ENCODE measurements at regions not wholly inside any gene's neighbourhood (a gene's known extent, or its start where the extent isn't known, plus 50 kb on each side); places are given as distances from the start of the nearest gene placed in this dataset.
"Not testable (repeated sequence)": the region's sequence is repeated elsewhere in the genome, so short reads cannot be mapped to it uniquely, and the experiment has no call there.

DNA sequence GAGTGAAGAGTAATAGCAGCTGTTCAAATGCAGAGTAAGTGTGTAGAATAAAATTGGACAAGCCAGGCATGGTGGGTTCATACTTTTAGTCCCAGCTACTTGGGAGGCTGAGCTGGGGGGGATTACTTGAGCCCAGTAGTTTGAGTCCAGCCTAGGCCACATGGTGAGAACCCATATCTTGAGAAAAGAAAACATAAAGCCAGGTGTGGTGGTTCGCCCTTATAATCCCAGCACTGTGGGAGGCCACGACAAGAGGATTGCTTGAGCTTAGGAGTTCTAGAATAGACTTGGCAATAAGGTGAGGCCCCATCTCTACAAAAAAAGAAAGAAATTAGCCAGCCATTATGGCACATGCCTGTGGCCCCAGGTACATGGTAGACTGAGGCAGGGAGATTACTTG is 1241.1 kb downstream of the UQCRFS1 start:
- no peak for DNase-seq

DNA sequence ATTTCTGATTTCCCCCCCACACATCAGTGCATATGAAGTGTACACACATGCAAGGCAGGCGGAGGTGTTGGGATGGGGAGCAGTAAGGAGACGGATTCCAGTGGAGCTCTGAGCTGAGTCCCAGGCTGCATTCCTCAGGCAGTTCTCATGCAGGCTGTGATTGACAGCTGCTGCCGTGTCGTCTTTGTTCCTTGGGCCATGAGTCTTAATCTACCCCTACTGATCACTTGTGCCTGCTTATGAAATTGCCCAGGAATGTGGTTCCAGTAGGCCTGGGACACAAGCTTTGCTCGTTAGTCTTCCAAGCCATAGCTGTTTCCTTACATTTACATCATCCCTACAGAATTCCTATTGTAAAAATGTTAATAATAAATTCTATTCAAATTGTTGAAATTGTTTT is 1241.9 kb downstream of the UQCRFS1 start:
- DNase-seq = no peak

DNA sequence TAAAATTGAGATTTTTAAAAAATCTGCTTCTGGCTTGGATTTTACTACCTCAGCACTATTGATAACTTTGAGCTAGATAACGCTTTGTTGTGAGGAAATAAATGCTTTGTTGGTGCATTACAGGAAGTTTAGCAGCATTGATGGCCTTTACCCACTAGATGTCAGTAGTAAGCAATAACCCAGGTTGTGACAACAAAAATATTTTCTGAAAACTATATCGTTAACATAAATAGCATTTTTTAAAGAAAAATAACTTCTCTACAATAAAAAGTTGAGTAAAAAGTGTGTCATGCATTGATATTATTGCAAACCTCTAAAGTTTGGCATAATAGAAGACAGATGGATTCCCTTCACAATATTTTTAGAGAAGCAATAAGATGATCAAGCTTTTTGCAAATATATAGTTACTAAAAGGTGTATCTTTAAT is 1246.5 kb downstream of the UQCRFS1 start:
- no peak for DNase-seq

DNA sequence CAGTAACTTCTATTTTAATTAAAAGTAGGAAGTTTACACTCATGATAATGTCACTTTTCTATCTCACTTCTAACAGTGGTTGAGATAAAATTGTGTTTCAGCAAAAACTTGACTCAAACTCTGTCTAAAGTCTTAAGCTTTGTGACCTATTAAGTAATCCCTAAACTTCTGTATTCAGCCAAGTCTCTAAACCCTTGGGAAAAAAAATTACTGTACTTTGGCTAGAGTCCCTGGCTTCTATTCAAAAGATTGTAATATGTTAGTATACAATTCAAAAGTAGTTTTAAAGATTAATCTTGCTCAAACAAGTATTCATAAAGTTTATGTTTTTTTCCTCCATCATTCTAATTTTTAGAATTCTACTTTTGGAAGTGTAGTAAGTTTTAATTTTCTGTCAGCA is 1248.8 kb downstream of the UQCRFS1 start:
- DNase-seq = no peak

DNA sequence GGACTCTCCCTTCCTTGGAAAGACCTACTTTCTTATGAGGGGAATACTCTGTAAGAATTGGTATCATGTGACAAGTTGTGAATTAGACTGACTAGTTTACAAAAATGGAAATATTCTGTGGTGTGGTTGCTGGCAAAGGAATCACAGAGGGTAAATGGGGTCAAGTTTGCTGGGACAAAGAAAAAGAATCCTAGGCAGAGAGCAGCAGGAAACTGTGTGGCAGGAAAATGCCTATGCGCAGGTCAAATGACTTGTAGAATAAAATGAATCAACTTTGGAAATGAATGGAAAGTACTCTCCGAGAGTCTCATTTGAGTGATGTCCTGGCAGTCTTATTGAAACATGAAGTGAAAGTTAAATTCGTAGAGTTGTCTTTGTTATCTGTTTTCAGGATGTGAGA is 1250.7 kb downstream of the UQCRFS1 start:
- no peak for DNase-seq

DNA sequence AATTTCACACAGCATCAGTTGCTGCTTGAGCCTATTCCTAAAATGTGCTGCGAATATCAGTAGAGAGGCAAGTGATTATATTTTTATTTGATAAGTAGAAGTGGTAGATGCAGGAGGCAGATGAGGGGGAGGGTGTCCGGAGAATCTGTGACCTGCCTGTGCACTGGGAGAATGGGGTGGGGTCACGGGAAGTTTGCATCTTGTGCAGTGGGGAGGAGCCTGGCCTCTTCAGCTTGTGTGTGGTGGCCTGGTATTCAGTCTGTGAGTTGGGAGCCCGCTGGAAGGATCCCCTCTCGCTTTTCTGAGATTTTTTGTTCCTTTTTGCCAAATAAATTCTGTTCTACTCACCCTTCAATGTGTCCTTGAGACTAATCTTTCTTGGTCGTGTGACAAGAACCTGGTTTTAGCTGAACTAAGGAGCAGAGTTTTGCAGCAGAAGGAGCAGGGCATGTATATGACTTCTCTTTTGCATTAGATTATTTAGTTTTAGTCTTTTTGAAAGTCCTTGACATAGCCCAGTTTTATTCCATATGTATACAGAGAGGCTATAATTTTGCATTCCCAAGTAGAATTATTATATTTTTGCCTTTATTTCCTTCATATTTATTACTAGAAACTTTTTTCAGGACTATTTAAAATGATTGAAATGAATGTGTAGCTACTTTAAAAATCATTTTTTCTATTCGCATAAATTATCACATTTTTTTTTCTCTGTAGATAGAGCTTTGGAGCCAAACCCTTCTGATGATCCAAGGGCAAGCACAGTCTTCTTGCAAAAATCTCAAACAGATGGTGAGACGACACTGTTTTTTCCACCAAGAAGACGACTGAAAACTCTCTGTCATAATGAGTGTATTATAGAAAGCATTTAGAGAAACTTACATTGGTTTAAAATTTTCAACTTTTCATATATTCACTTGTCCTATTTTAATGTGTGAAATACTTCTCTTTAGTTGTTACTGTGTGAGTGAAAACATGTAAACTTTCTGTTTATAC is 1257.2 kb downstream of the UQCRFS1 start:
- no peak for DNase-seq

DNA sequence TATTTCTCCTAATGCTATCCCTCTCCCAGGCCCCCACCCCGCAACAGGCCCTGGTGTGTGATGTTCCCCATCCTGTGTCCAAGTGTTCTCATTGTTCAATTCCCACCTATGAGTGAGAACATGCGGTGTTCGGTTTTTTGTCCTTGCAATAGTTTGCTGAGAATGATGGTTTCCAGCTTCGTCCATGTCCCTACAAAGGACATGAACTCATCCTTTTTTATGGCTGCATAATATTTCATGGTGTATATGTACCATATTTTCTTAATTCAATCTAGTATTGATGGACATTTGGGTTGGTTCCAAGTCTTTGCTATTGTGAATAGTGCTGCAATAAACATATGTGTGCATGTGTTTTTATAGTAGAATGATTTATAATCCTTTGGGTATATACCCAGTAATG is 1270.3 kb downstream of the UQCRFS1 start:
- not testable (repeated sequence) for DNase-seq

DNA sequence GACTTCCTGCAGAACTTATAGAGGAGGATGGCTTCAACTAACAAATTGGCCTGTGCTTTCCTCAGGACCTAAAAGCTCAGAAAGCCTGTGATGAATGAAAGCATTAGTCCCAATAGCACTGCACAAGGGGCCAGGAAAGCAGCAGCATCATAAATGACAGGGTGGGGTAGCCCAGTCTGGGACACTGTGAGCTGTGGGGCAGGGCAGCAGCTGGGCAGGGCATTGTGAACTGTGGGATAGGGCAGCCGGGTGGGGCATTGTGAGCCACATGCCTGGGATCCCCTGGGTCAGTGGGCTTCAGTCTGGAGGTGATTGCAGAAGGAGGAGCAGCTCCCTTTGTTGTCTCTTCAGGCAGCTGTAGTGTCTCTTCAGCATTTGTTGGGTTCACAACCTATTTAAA is 1276.8 kb downstream of the UQCRFS1 start:
- no peak for DNase-seq

DNA sequence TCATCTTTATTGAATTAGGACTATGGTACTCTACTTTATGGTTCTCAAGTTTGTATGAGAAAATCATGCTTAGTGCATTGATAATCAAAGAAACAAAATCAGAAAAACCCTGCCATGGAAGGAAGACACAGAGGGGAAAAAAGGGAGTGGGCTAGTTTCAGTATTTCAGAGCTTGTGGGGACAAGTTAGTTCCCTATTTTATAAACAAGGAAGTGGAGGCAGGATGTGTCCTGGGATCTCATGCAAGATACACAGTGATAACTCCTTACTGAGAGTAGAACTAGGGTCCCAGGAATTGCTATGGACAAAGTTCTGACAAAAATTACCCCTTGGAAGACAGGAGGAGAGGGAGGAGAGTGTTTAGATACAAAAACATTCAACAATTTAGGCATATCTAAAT is 1277.3 kb downstream of the UQCRFS1 start:
- no peak for DNase-seq

DNA sequence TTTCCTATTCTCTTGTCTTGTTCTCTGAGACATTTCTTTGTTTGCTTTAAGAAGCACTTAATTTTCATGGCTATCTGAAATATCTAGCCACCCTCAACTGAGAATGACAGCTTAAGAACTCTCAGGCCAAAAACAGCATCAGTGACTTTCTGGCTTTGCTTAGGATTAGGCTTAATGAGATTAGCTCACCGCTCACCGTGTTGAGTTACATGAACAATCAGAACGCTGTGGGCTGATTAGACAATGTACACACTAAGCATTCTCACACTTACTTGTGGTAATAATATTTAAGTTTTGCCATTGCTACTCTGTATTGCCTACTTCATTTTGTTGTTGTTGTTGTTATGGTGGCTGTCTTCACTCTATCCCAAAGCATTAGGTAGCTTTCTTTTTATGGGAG is 1283.6 kb downstream of the UQCRFS1 start:
- DNase-seq = no peak

DNA sequence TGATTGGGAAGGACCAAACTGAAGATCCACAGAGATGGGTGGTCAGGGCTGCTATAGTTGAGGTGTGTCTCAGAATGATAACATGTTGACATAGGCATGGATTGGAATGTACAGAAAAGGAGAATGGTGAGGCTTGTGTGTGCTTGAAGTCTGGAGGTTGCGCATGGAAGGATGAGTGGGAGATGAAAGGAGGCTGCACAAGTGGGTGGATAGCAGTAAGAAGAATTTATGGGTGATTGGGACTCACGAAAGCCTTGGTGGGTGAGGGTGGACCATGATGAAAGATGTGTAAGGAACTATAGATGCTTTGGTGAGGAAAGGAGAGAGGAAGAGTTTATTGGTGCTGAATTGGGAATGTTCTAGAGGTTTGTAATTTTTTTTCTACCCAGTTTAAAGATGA is 1287.7 kb downstream of the UQCRFS1 start:
- DNase-seq = no peak

DNA sequence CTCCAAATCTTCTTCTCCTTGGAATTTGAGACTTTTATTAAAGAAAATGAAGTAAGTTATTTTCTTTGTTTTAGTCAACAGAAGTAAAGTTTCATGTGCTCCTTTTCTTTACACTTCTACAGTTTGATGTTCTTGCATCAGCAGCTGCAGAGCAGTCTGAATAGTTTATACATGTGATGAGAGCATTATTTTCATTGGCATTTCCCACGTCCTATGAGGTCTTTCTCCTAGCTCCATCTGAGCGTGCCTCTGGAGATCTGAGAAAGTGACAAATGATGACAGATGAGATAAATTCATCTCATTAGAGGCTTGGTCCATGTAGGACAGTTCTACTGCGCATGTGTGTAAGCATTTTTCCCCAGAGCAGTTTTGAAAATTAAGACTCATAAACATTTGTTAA is 1290.0 kb downstream of the UQCRFS1 start:
- no peak for DNase-seq

DNA sequence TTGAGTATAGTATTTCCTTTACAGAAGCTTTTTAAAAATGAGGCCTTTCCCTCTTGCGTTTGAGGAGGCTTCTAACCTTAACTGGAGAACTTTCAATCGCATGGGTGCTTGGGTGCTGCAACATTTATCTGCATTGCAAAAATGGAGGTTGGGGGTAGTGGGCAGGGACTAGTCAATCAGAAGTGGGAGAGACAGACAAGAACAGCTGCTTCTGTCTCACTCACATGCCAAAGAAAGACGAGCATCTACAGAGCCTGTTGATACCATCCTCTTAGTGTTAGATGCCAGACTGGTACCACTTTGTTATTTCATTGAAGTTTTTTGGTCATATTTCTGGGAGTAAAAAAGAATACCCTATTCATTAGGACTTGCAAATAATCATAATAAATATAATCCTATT is 1292.2 kb downstream of the UQCRFS1 start:
- DNase-seq = no peak

DNA sequence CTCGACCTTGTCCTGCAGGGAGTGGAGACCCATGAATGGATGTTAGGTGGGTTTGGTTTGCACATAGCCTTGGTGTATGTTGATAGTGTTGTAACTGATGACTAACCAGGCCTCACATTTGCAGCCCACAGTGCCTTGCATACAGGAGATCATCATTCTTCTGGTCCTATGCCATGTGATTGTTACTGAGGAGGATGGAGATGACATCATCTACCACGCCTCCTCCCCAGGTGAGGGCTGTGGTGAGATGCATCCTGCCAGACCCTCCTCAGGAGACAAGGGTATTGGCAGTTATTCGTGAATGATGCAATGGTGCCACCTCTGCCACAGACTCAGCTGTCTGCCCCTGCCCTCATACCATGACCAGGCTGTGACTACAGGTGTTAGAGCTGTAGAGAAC is 1294.1 kb downstream of the UQCRFS1 start:
- no peak for DNase-seq

DNA sequence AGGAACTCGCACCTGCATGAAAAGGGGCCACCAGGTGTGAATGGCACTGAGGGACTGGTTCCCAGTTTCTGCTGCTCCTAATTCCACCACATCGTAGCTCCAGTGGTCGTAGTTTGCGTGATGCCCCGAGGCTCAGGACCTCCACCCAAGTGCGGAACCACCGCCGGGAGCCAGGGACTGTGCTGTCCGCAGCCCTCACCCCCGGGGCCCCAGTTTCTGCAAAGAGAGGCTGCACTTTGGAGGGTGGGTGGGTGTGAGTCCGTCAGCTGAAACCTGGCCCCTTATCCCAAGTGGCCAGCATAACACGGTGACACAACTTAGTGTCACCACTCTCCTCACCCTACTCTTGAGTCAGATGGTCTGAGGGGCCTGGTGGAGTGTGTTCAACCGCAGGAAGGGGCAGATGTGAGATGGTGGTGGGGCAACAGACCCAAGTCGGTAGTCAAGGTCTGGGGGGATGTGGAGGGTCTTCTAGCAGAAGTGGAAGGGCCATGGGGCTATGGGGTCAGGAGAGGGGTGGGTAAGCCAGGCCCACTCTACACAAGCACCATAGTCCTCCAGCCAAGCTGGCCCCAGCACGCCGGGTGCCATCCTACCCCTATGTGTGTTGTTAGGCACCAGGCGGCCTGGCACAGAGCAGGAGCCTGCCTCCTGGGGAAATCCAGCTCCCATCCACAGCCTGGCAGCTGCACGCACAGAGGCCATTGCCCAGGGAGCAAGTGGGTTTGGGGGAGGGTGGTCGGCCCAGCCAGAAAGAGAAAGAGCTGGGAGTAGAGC is 1301.6 kb downstream of the UQCRFS1 start:
- DNase-seq = no peak

DNA sequence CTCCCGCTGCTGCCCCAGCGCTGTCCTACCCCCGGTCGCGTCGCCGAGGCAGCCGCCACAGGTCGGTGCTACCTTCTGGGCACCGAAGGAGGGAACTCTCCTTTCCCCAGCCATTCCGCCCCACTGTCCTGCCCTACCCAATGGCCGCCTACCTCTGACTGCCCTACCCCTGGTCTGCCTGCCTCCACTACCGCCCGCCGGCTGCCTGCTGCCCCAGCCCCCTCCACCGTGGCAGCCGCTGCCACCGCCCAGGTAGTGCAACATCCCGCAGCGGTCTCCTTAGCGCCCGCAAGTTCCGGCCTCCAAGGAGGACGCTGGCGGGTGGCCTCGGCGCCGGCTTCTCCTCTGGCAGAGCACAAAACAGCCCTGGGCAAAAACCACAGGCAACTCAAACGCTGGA is 1303.1 kb downstream of the UQCRFS1 start:
- no peak for DNase-seq

DNA sequence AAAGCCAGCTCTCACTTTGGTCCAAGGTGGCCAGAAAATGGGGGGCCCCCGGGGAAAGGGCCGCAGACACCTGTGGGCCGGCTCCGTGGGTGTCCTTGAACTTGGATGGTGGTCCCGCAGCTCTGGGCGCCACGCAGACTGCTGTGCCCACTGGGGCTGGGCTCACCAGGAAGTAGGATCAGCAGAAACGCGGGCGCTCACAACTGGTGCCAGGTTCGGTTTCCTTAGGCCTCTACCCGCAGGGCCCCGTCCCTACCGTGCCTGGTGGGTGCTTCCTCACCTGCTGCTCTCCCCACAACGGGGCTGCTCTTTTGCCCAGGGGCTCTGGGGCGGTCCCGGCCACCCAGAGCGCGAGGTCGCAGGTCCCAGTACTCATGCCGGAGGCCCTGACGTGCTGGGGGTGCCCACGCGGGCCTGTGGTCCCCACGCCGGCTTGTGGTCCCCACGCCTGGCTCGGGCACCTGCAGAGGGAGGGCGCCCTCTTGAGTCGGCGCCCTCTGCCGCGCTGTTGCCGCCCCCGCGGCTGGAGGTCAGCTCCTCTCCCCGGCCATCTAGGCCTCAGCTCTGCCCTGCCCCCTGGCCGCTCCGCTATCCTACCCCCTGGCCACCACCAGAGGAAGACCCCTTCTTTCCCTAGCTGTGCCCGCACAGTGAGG is 1303.6 kb downstream of the UQCRFS1 start:
- no peak for DNase-seq

DNA sequence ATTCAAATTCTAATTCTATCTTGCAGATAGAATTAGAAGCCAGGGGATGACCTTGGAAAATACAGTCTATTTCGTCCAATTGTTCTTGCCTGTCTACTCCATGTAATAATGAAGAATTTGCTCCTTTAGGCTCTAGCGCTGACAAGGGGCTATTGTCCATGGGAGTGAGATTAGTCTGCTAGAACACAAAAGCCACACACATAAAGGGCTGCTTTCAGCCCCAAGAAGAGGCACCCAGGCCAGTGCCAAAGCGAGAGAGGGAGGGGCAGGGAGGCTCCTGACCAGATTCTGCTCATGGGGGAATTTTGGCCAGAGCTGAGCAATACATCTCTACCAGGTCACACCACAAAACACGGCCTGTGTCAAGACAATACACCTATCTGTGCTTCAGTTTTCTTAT is 1306.9 kb downstream of the UQCRFS1 start:
- no peak for DNase-seq

DNA sequence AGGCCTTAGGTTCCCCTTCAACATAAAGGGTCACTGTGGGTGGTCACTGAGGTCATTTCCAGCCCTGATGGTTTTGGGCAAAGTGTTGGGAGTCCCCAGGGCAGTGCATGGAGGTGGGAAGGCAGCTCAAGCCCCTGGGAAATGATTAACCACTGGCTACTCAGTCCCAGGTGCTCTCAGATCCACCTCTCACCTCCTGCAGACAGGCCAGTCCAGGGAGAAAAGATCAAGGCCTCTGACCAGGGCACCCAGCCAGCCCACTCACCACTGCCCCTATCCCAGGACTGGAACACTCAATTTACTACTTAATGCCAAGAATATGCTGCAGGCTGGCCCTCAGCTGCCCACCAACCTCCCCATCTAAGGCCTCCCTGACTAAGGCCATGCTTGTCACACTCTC is 1307.9 kb downstream of the UQCRFS1 start:
- DNase-seq = no peak

DNA sequence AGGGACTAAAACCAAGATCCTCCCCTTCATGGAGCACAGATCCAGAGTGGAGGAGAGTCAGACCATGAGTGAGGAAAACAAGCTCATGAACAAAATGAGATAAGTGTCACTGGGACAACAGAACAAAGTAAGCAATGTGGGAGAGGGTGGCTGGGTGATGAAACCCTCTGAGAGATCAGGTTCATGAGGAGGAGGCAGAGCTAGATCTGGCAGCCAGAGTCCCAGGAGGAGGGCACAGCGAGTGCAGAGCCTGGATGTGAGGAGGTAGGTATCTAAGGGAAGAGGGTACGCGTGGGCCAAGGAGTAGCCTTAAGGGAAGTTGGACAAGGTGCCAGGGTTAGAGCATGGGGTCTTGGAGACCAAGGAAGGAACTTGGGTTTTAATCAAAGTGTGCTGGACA is 1311.9 kb downstream of the UQCRFS1 start:
- no peak for DNase-seq

DNA sequence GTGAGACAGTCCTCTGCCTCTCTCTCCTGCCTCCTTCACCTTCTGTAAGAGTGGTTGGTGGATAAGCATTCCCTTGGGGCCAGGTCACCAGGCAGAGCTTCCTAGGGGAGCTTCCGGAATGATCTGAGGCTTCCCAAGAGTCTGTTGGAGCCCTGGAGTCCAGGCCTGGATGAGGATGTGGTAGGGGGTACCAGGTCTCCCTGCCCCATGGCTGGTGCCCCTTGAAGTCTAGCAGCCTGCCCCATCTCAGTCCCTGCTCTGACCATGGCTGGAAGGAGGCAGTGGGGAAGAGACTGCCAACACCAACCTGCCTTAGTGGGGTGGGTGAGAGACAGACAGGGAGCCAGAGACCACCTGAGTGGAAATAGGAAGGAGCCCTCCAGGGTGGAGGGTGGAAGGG is 1316.9 kb downstream of the UQCRFS1 start:
- DNase-seq = no peak

DNA sequence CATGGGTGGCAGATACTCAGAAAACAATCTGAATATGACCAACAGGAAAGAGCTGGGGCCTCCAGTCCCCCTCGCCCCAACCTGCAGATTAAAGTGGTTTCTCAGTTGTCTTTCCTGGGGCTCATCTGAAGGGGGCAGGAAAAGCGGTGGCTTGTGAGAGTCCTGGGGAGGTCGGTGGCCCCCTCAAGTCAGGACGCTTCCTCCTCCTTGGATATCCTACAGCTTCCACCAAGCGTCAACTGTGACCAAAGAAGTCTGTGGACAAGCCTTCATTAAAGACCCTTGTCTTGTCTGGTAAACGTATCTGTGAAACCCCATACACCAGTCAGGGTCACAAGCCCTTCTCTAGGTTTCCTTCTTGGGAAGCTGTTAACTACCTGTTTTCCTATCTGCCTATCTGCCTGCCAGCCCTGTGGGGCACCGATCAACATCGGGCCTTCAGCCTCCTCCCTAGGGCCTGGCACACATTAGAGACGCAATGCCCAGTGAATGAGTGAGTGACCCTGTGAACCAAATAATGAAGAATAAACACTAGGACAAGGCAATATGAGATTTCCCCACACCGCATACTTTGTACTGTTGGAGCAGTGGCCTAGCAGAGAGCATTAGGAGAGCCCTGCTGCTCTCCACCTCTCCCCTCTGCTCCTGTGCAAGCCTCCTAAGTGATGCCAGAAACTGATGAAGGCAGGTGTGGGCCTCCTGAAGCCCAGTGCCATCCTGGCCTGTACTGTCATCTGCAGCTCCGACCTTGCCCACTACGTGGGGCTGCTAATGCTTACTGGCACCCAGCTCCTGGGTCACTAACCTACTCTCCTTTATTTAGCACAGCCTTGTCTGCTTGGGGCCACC is 1317.8 kb downstream of the UQCRFS1 start:
- DNase-seq = no peak

DNA sequence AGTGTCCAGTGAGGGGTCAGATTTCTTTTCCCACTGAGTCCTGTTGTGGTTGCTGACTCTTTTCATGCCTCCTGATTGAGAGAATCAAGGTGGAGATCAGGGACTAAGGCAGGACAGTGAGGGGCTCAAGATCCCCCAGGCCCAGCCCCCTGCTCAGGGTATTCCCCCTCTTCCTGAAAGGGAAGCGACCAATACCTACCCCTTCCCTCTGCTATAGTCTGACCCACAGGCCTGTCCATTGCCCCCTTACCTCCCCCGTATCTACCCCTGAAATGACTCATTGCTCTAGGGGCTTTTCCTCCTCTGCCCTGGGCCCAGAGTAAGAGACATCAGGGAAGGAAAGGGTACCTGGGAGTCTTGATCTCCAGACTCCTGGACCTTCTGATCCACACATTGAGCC is 1320.5 kb downstream of the UQCRFS1 start:
- DNase-seq = no peak
